ENCODE measurements at regions not wholly inside any gene's neighbourhood (a gene's known extent, or its start where the extent isn't known, plus 50 kb on each side); places are given as distances from the start of the nearest gene placed in this dataset.

GRCh38 chr5:74103131-74104023 is 477.4 kb downstream of the ARHGEF28 start:
- peaks cover 2% of the 10 kb centered on the region; the same call in 1 of the 3 replicates for H3K36me3 Mint-ChIP-seq (ENCODE audit: low read depth)
- H3K4me1 Mint-ChIP-seq: no peaks in the 10 kb centered on the region
- Histone ChIP-seq H3F3A (replicated peaks; ENCODE audit: low read depth) (no peaks in the 10 kb centered on the region), H4K20me1 (replicated peaks; ENCODE audit: insufficient read depth) (no peaks in the 10 kb centered on the region), H3K9me2 (ENCODE audit: insufficient read depth) (peaks cover 5% of the 10 kb centered on the region; the same call in 1 of the 2 replicates), H3K36me3 (ENCODE audit: insufficient read depth) (no peaks in the 10 kb centered on the region), H3K4me1 (ENCODE audit: insufficient read depth) (no peaks in the 10 kb centered on the region), H3K27me3 (ENCODE audit: insufficient read depth) (no peaks in the 10 kb centered on the region), H3K27ac (ENCODE audit: low read depth) (no peak overlapping the region), H3K79me2 (replicated peaks; ENCODE audit: insufficient read depth) (no peaks in the 10 kb centered on the region), H3K4me2 (no peak overlapping the region), H3K4me3 (no peak overlapping the region), H2AFZ (peak overlapping the region; percentile 80)
- no peak overlapping the region for H3K4me3 Mint-ChIP-seq
- no peak for TF ChIP-seq NANOG (IDR thresholded peaks at IDR 0.05; ENCODE audit: borderline replicate concordance)
- TF ChIP-seq REST (IDR thresholded peaks at IDR 0.05; ENCODE audit: unreplicated experiment): no peak
- TF ChIP-seq ZNF114 (CRISPR knock-in tag; IDR thresholded peaks at IDR 0.05): no peak
- no peak for TF ChIP-seq CTCF (conservative IDR thresholded peaks at IDR 0.05; ENCODE audit: low read depth in 2 of 2)
- TF ChIP-seq EZH2phosphoT487 (IDR thresholded peaks at IDR 0.05; ENCODE audit: unreplicated experiment): no peak
- no peak for TF ChIP-seq STAT1 (IDR thresholded peaks at IDR 0.05; ENCODE audit: unreplicated experiment)
- no peak for TF ChIP-seq POLR2AphosphoS5 (IDR thresholded peaks at IDR 0.05; ENCODE audit: low read depth)
- H3K27ac Mint-ChIP-seq: no peak overlapping the region
- ATAC-seq (no peak), DNase-seq (ENCODE audit: low spot score) (no peak)
- H3K9me3 Mint-ChIP-seq: peaks cover 9% of the 10 kb centered on the region; the same call in 2 of the 3 replicates
- no peaks in the 10 kb centered on the region for H3K27me3 Mint-ChIP-seq (ENCODE audit: insufficient read depth, low read depth, poor library complexity)

- DNase-seq (ENCODE audit: low spot score): no peak
- ATAC-seq: no peak
- no peak overlapping the region for H2AFZ ChIP-seq
- no peaks in the 10 kb centered on the region for H3K4me1 ChIP-seq (ENCODE audit: insufficient read depth)
- H3K9me3 Mint-ChIP-seq: peaks cover 9% of the 10 kb centered on the region; the same call in 2 of the 3 replicates
- no peaks in the 10 kb centered on the region for H3K27me3 ChIP-seq (ENCODE audit: insufficient read depth)
- H3K36me3 ChIP-seq (ENCODE audit: insufficient read depth): no peaks in the 10 kb centered on the region
- H3K4me3 ChIP-seq: no peak overlapping the region
- peaks cover 2% of the 10 kb centered on the region; the same call in 1 of the 3 replicates for H3K36me3 Mint-ChIP-seq (ENCODE audit: low read depth)
- no peaks in the 10 kb centered on the region for H3K27me3 Mint-ChIP-seq (ENCODE audit: insufficient read depth, low read depth, poor library complexity)
- H3K4me2 ChIP-seq: no peak overlapping the region
- H4K20me1 ChIP-seq (replicated peaks; ENCODE audit: insufficient read depth): no peaks in the 10 kb centered on the region
- H3F3A ChIP-seq (replicated peaks; ENCODE audit: low read depth): no peaks in the 10 kb centered on the region
- H3K4me3 Mint-ChIP-seq: no peak overlapping the region
- no peaks in the 10 kb centered on the region for H3K79me2 ChIP-seq (replicated peaks; ENCODE audit: insufficient read depth)
- no peak overlapping the region for H3K27ac ChIP-seq (ENCODE audit: low read depth)
- peaks cover 12% of the 10 kb centered on the region for H3K9me2 ChIP-seq (ENCODE audit: insufficient read depth)
- no peak overlapping the region for H3K27ac Mint-ChIP-seq
- no peaks in the 10 kb centered on the region for H3K4me1 Mint-ChIP-seq
- no peak for TF ChIP-seq ZNF331 (CRISPR knock-in tag; IDR thresholded peaks at IDR 0.05; ENCODE audit: low read depth)
- no peak for TF ChIP-seq STAT1 (IDR thresholded peaks at IDR 0.05; ENCODE audit: unreplicated experiment)
- no peak for TF ChIP-seq NANOG (IDR thresholded peaks at IDR 0.05; ENCODE audit: borderline replicate concordance)
- TF ChIP-seq ZNF462 (CRISPR knock-in tag; IDR thresholded peaks at IDR 0.05): no peak
Measured at GRCh38 chr5:74100268-74100665, 474.3 kb downstream of the ARHGEF28 start.

Measured in GM23338 (cell line).